ENCODE measurements at regions not wholly inside any gene's neighbourhood (a gene's known extent, or its start where the extent isn't known, plus 50 kb on each side); places are given as distances from the start of the nearest gene placed in this dataset.
"Not testable (repeated sequence)": the region's sequence is repeated elsewhere in the genome, so short reads cannot be mapped to it uniquely, and the experiment has no call there.

DNA sequence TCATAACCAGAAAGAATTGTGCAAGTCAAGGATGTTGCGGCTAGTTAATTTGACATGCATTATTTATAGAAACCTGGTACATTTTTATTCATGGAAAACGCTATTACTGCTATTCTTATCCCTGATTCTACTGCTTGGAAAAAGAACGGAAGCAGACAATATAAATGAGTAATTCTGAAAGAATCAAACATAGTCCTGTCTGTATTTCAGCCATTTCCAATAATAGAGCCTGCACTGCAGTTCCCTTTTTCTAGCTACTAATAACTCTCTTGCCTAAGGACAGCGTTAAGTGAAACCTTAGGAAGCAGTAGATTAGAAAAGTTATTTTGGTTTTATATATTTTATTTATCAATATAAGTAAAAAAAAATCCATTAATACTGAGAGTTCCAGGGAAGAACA lies 414.9 kb downstream of the CYLC2 start:
- DNase-seq = no peak

DNA sequence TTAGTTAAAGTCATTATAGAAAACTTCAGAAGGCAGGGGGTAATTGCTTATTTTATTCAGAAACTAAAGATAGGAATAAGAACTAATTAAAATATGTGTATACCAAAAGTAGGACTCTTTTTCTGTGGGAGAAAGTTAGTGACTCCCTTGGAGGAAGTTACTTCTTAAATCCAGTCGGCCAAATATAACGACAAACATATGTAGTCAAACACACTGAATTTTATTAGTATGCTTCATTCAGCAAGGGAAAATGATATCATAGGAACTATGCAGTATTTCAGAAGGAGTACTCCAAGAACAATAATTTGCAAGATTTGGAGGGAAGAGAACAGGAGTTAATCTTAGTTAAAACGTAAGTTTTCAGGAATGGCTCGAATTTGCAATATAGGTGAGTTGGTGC lies 432.6 kb downstream of the CYLC2 start:
- no peak for DNase-seq

DNA sequence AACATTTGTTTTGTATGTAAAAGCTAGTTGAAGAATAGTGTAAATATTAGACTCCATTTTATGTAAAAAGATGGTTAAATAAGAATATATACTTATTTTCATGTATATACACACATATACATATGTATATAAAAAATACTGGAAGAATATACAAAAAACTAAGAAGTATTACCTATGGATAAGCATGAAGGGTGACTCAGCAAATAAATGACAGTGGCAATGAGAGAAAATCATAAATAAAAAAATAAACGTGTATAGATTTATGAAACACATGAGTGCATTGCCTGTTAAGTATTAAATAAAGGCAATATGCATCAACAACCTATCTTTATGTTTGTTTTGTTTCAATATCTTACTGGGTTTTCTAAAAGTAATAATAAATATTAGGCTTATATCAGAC lies 435.3 kb downstream of the CYLC2 start:
- no peak for DNase-seq

DNA sequence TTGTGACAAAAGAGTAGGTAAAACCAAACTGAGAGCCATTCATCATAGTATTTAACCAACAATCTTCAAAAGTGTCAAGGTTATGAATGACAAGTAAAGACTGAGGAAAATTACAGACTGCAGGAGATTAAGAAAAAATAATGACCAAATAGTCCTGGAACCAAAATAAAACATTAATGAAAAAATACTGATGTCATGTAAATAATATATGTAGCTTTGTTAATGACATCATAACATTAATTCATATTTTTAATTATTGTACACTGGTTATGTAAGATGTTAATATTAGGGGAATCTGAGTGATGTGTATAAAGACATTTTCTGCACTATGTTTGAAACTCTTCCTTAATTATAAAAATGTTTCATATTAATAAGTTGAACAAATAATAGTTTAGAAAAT lies 436.7 kb downstream of the CYLC2 start:
- DNase-seq = no peak

DNA sequence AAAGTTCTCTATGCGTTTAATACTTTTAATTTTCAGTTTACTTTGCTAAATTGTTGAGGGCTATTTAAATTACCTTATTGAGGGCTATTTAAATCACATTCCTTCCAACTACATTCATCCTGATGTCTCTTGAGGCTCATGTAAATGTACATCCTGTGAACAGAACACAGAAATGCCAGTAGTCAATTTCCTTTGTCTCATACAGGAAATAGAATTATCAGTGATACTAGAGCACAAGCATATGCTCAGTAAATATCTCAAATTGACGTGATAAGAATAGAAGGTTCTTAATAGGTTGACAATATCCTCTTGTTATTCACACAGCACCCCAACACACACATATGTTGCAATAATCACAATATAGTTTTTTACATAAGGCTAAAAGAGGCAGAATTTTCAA lies 449.0 kb downstream of the CYLC2 start:
- DNase-seq = no peak

DNA sequence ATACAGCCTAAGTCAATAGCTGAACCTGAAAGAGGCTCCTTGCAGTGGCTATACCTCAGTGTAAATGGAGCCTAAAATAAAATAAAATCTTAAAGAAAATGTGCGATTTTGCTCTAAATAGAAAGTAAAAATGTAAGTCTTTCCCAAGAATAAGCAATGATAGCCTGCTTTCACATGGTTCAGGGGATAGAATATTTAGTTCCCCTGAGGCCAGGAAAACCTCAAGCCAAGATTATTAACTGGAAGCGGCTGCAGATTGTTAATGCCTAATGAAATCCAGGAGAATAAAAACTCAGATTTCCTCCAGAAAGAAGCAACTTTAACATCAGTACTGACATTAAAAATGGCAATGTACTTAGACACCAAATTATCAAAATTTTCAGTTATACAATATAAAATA lies 463.7 kb downstream of the CYLC2 start:
- DNase-seq = no peak

DNA sequence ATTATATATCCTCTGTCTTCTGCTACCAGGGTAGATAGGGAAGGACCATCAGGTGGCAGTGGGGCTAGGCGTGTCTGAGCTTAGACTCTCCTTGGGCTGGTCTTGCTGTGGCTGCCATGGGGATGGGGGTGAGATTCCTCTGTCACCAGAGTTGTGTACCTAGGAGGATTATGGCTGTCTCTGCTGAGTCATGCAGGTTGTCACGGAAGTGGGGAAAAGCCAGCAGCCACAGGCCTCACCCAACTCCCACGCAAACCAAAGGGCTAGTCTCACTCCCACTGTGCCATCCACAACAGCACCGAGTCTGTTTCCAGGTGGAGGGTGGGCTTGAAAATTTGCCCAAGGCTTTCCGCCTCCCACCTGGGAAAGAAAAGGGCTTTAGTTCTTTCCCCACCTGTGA lies 476.1 kb downstream of the CYLC2 start:
- no peak for DNase-seq

DNA sequence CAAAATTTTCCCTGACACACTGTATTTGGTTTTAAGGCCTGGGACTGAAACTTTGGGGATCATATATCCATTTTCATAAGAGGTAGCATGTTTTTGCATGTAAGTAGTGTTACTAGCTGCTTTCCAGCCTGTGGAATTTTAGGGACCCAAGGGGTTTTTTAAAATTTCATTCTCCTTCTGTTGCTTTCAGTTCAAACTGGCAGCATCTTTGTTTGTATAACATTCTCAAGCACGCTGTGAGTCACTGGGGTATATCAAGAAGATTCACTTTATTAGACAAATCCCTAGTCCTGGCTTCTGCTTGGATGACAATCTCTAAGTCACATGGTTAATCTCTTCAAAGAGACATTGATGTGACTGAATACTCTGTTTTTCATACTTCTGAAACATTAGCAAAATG lies 479.0 kb downstream of the CYLC2 start:
- no peak for DNase-seq

DNA sequence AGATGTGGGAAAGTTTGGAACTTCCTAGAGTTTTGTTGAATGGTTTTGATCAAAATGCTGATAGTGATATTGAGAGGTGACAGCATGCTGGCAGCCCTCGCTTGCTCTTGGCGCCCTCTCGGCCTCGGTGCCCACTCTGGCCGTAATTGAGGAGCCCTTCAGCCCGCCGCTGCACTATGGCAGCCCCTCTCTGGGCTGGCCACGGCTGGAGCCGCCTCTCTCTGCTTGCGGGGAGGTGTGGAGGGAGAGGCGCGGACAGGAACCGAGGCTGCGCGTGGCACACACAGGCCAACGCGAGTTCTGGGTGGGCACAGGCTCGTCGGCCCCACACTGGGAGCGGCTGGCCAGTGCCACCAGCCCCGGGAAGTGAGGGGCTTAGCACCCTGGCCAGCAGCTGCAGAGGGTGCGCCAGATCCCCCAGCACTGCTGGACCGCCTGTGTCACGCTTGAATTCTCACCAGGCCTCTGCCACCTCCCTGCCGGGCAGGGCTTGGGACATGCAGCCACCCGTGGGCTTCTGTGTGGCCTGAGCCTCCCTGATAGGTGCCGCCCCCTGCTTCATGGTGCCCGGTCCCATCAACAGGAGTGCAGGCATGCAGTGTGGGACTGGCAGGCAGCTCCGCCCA lies 488.5 kb downstream of the CYLC2 start:
- no peak for DNase-seq

DNA sequence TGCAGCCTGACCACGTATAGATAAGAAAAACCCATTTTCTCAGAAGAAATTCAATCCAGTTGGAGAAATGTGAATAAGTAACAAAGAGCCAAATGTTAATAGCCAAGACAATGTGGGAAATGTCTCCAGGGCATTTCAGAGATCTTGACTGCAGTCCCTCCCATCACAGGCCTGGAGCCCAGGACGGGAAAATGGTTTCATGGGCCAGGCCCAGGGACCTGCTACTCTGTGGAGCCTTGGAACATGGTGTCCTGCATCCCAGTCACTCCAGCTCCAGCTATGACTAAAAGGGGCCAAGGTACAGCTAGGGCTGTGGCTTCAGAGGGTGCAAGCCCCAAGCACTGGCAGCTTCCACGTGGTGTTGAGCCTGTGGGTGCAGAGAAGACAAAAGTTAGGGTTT lies 490.0 kb downstream of the CYLC2 start:
- no peak for DNase-seq

DNA sequence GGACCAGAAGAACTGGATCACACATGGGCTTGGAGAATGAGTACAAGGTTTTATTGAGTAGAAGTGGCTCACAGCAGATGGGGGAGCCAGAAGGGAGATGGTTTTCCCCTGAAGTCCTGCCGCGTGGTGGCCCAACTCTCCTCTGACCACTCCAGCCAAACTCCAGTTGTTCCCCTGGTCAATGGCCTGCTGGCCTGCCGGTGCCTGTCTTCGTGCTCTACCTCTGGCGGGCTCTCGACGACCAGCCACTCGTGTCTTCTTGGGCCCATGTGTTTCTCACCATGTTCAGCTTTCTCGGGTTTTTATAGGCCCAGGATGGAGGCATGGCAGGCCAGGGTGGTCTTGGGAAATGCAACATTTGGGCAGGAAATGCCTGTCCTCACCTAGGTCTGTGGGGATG lies 519.6 kb downstream of the CYLC2 start:
- DNase-seq = no peak

DNA sequence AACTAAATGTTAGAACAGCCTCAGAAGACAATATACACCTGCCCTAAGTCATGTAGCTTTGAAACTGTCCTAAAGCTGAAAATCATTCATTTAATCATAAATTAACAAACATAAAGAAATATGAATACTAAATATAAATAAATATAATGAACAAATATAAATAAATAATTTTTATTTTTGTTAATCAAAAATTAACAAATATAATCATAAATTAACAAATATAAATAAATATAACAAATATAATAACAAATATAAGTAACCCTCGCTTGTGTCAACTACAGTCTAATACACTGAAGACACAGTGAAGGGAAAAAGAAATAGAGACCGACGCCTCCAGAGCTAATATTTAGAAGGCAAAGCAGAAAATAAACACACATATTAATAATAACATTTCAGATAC lies 527.3 kb downstream of the CYLC2 start:
- DNase-seq = no peak

DNA sequence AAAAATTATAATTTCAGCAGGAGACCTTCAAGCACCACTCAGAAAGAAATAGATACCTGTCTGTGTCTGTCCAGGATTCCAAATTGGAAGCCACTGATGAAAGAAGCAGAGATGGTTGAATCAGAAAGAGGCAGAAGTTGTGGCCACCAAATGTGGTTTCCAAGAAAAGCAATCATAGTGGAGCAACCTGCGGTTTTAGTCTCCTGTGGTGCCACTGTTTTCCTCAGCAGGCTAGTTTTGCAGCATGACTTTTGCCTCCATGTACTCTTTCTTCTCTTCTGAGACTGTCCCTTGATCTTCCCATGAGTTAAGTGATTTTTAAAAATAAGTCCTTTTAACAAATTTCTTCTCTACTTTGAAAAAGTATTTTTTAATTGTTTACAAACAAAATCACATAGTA lies 535.8 kb downstream of the CYLC2 start:
- DNase-seq = no peak

DNA sequence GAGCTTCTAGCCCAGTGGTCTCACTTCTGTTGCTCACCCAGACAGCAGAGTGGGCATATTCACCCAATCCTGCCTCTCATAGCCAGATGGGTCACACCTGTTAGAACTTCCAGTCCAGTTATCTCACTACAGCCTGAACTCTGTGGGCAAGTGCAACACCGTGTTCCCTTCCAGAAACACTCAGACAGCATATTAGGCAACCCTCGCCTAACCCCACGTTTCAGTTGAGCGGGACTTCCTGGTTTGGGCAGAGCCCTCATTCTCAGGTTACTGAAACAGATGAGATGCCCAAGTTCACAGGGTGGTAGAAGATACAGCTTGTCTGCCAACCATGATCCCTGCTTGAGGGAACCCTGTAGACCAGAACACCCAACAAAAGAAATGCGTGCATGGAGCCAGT lies 538.2 kb downstream of the CYLC2 start:
- DNase-seq = no peak

DNA sequence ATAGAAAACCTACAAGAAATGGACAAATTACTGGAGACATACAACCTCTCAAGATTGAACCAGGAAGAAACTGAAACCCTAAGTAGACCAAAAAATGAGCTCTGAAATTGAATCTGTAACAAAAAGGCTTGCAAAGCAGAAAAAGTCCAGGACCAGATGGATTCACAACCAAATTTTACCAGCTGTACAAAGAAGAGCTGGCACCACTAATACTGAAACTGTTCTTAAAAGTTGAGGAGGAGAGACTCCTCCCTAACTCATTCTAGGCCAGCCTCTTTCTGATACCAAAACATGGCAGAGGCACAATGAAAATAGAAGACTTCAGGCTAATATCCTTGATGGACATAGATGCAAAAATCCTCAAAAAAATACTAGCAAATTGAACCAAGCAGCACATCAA lies 542.3 kb downstream of the CYLC2 start:
- no peak for DNase-seq

DNA sequence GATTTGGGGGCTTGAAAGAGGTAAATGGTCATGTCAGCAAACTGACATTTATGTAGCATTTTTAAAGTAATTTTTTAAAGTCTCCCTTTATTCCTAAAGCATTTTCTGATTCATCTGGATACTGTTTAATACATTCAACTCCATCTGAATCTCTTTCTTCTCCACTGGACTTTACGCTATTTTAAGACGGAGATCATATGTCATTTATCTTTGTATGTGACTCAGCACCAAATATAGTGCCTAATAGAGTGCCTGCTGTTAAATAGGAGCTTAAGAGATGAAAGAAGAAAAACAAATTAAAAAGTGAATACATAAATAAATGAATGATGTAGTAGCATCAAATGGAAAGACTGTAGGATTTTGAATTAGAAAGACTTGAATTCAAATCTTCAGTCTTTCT lies 548.8 kb upstream of the SMC2 start:
- DNase-seq = no peak

DNA sequence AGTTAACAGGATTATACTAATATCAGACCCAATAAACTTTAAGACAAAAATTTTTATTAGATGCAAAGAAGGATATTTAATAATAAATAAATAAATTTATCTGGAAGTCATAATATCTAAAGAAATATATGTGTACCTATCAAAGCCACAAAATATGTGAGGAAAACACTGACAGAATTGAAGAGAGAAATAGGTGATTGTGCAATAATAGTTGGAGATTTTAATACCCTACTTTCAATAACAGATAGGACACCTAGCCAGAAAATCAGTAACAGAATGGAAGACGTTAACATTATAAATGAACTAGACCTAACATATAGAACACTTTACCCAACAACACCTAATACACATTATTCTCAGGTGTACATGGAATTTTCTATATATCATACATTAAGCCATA lies 541.4 kb upstream of the SMC2 start:
- DNase-seq = no peak

DNA sequence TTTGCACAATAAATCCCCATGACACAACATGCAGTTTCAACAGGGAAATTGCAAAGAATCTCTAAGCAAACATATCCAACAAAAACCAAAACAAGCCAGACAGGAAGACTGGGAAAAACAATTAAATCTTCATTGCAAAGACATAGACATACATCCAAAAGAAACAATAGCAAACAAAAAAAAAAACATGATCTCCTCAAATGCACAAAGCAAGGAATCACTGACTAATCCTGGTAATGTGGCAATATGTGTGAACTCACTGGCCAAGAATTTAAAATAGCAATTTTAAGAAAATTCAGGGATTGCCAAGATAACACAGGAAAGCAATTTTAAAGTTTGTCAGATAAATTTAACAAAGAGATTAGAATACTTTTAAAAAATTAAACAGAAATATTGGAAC lies 520.1 kb upstream of the SMC2 start:
- DNase-seq = no peak

DNA sequence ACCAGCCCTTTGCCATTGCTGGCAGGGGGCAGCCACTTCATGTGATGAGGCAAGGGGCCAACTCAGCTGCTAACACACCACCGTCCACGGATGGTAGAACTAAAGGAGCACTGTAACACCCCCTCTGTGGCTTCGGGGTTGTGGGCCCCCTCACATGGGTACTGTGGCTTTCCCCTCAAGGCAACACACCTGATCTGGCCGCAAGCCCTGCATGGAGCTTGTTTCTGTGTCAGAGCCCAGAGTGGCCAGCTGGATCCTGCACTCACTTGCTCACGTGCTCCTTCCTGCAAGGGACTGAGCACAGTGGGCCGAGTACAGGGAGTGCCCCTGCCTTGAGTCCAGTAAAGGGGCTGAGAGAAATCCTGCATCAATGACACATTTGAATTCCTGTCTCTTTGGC lies 507.4 kb upstream of the SMC2 start:
- DNase-seq = no peak

DNA sequence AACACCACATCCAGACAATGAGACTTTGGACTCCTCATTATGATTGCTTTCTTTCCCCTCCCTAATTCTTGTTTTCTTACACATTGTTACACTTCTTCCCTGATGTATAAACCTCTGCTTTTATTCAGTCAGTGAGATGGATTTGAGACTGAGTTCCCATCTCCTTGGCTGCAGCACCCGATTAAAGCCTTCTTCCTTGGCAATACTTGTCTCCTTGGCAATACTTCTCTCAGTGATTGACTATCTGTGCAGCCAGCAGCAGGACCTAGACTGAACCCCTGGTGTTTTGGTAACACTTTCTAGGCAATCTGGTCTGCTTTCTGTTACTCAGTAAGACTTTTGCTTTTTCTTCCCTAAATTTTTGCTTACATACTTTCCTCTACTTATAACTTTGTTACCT lies 492.8 kb upstream of the SMC2 start:
- DNase-seq = no peak

DNA sequence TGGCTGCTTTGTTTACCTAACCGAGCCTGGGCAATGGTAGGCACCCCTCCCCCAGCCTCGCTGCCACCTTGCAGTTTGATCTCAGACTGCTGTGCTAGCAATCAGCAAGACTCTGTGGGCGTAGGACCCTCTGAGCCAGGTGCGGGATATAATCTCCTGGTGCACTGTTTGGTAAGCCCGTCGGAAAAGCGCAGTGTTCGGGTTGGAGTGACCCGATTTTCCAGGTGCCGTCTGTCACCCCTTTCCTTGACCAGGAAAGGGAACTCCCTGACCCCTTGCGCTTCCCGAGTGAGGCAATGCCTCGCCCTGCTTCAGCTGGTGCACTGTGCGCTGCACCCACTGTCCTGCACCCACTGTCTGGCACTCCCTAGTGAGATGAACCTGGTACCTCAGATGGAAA lies 482.2 kb upstream of the SMC2 start:
- not testable (repeated sequence) for DNase-seq

DNA sequence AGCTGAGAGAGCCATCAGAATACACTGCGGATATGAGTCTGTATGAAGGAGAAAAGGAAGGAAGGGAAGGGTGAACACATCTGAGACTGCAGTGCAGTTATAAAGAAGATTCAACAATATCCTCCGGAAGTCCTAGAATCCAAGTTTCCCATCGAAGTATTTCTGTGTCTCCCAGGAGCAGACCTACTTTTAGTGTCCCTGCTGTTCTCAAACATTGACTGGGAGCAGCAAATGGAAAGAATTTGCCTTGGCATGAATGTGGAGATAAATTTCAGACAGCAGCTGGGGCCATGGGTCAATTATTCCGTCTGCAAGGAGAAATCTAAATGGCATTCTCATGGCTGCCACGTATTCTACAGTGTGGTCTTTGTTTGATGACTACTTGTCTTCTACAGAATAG lies 478.1 kb upstream of the SMC2 start:
- DNase-seq = no peak

DNA sequence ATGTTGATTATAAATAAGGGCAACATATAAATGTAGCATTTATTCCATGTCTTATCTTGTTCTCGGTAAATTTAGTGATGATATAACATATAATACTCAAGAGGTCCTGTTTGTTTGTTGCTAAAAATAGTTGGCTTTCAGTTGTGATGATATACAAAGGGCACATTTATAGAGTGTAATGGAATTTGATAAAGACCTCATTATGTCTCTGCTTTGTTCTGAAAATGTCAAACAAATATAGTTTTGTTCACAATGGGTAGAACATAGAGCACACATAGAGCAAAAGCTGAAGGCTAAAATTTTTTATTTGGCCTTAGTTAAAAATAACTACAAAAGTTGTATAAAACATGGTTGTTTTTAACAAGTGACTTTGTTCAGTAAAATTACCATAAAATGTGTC lies 477.1 kb upstream of the SMC2 start:
- DNase-seq = no peak

DNA sequence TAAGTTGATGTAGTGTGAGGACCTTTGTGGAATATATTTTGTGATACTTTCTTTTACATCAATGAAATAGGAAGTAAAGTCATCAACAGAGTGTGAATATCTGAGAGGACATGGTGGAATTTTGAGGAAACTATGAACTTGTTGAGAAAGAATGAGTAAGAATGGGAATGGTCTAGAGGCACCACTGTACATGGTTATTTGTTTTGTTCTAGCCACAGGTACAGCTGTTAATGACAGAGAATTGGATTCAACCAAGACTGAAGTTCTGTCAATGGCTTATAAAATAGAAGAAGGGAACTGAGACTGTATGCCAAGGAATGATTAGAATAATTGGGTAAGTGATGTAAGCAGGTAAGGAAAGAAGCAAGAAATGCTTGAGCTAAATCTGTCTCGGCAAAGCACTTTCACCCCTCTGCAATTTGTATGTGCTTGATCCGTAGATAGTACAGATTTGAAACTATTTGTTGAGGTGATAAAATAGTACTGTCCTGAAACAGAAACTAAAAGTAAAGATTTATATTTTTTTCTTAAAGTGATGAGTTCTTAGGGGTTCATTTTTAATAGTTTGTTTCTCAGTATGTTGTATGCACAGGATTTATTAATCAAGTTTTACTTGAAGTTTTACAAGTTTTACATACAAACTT lies 468.8 kb upstream of the SMC2 start:
- no peak for DNase-seq

DNA sequence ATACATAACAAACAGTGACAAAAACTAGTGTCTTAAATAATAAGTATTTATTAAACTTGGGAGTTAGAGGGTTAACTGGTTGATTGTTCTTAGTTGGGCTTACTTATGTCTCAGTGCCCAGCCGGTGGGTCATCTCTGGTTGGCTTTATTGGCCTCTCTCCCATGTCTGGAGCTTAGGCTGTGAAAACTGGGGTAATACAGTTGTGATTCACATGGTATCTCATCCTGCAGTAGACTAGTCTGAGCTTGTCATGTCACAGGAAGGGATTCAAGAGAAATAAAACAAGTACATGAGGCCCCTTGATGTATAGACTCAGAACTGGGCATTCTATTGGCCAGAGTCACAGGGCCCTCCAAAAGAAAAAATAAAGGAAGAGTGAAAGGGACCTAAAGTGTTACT lies 466.4 kb upstream of the SMC2 start:
- no peak for DNase-seq

Data from dermis blood vessel endothelial cell (primary cell).